NCI-H128 (cell line): ENCODE measurements at regions not wholly inside any gene's neighbourhood (a gene's known extent, or its start where the extent isn't known, plus 50 kb on each side); places are given as distances from the start of the nearest gene placed in this dataset.
"Not testable (repeated sequence)": the region's sequence is repeated elsewhere in the genome, so short reads cannot be mapped to it uniquely, and the experiment has no call there.

ENCODE experiments used
- DNase-seq: peaks from one replicate; lab custom pipeline; 2025; ENCODE audit not compliant: unreplicated experiment; lab: John Stamatoyannopoulos, UW

GRCh38 chr14:105911848-105912292 lies 385.5 kb downstream of the TMEM121 start:
- DNase-seq: not testable (repeated sequence)

DNA sequence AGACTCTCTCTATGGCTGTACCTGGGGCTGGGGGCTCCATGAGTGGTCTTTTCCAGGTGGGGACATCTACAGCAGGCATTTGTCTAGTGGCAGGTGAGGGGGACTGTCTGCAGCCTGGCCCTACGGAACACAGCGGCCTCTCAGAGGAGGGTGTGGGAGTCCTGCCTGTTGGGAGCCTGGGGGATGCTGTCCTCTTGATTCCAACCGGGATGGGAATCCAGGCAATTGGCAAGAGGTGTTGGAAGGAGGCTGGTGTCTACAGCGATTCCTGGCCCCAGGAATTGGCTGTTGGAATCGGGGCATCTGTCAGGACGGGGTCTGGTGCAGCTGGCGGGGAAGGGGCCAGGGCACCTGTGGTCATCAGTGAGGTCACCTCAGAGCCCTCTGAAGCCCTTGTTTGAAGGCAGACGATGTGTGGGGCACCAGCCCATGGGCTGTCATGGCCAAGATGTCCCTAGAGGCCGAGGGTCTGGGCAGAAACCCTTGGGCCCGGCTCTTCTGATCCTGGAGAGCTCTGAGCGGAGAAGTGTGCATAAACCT lies 386.3 kb downstream of the TMEM121 start:
- DNase-seq: no peak

- no peak for DNase-seq
Observed at GRCh38 chr14:105913221-105913620, 386.8 kb downstream of the TMEM121 start.

- no peak for DNase-seq
Observed at GRCh38 chr14:105913861-105914260, 387.5 kb downstream of the TMEM121 start.

DNA sequence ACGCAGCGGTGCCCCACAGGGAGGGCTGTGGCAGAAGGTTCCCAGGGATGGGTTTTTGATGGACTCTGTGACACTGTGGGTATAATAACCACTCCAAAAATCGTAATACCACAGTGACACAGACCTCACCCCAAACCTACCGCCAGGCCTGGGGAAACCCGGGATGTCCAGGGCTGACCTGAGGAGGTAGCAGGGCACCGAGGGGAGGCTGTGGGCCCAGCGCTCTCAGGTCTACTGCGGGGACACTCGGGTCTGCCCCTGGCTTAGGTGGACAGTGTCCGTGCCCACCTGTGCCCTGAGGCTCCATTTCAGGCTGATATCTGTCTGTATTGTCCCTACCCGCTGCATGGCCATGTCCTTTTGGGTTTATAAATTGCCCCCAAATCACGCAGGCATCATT lies 387.9 kb downstream of the TMEM121 start:
- not testable (repeated sequence) for DNase-seq

DNA sequence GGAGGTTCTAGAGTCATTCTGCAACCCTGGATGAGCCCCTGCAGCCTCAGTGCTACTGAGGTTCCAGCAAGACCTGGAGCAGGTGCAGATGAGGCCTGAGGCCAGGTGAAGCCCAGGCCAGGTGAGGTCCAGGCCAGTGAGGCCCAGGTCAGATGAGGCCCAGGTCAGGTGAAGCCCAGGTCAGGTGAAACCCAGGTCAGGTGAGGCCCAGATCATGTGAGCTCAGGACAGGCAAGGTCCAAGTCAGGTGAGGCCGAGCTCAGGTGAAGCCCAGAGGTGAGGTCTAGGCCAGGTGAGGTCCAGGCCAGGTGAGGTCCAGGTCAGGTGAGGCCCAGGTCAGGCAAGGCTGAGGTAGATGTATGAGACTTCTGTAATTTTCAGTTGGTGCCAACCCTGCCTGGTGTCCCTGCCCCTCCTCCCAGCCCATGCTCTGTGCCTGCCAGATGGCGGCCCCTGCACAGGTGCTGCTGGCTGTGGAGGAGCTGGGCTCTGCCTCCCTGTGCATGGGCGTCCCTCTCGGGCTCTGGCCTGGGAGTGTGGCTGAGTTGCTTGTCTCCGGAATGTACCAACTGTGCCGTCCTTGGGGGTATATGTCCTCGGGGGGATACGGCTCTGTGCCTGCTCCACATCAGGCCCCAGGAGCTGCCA lies 388.5 kb downstream of the TMEM121 start:
- DNase-seq: no peak

DNA sequence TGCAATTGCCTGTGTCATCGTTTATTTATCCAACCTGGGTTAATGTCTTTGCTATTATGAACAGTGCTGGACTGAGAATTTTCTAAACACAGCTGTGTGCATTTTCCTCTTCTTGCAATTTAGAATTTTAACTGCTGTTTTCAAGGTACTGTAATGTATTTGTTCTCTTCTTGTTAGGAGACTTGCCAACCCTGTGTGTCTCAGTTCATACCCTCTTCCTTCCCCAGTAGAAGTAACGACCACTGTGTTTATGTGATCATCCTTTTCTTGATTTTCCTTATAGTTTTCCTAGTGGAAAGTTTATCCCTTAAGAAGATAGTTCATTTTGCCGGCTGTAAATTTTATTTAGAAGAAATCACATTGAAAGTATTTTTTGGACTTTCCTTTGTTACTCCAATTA lies 389.2 kb downstream of the TMEM121 start:
- not testable (repeated sequence) for DNase-seq

DNA sequence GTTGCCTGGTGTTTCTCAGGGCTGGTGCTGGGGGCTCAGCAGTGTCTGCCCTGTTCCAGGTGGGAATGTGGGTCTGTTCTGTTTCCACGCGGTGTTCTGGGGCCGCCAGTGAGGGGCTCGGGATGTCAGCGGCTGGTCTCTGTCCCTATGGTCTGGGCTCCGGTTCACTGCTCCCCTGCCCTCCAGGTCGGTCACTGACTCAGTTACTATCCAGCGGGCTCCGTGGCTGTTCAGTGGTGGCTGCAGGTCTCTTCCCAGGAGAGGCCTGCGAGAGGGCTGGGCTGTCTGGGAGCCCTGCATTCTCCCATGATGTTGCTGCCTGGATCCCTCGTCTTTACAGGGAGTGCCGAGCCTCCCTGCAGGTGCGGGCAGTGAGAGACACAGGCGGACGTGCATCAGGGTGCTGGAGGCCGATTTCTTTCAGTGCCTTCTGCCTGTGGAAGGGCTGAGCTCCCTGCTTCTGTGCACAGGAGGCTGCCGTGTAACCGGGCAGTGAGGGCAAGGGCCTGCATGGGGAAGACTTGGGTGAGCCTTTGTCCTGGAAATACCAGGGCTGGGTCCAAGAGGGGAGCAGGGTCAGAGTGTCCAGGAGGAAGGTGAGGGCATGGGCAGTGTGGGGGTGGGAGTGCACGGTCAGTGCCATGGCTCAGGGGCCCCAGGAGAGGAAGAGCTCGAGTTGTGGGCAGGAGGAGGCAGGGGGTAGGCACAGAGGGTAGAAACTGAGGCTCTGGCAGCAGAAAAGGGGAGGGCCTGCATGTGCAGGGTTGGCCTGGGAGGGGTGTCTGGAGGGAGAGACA lies 391.0 kb downstream of the TMEM121 start:
- not testable (repeated sequence) for DNase-seq

- DNase-seq: no peak
Observed at GRCh38 chr14:105917933-105918436, 391.6 kb downstream of the TMEM121 start.

DNA sequence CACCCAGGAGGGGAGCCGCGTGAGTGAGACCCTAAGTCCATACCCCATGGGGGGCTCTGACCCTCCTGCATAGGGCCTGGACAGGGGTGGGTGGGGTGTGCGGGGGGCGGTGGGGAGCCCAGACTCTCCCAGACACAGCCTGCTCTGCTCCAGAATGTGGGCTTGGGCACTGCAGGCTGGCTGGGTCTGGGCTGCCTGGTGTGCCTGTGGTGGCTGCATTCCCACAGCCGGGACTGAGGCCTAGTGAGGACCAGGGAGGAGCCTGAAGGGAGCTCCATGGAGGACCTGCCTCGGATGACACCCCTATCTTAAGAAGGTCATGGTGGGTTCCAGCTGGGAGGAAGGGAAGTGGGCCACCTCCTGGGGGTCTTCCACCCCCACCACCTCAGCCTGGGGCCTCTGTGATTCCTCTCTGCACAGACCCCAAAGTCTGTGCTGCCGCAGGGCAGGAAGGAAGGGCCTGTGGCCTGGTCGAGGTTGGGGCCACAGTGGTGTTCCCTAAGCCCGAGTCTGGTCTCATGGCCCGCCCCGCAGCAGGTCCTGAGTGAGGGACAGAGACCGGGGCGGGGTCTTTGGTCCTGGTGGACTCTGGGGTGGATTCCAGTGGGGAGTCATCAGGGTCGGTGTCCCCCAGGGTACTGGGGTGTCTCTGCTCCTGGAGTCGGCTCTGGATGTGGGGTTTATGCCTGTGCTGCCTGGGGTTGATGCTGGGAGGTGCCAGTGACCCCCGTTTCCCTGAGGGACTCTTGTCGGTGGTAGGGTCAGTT lies 392.3 kb downstream of the TMEM121 start:
- no peak for DNase-seq

DNA sequence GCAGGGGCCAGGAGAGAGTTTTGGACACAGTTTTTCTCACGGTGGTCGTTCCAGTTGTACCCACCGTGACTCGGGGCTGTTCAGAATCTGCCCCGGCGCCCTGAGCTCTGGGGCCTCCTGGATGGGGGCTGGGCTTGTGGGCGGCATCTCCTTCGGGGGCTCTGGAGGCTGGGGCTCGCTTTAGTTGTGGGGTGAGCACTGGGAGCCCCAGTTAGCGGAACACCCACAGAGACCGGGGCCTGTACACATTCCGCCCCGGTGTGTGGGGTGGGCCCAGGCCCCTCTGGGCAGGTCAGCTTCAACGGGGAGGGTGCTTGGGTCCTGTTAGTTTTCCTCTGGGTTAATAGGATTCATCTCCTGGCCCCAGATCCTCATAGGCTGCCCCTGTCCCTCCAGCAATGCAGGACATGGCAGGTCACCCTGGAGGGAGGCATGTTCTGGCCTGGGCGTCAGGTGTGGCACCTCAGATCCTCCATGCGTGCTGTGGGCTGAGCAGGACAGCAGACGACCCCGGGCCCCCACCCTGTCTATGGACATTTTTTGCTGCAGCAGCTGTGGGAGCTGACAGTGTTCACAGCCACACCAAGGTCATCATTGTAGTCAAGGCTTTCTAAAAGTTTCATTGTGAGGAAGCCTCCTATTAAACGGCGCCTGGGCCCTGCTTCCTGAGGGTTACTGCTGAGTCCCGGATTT lies 393.2 kb downstream of the TMEM121 start:
- no peak for DNase-seq

GRCh38 chr14:105920151-105920700 lies 393.8 kb downstream of the TMEM121 start:
- not testable (repeated sequence) for DNase-seq

- not testable (repeated sequence) for DNase-seq
Observed at GRCh38 chr14:105920803-105921755, 394.7 kb downstream of the TMEM121 start.

DNA sequence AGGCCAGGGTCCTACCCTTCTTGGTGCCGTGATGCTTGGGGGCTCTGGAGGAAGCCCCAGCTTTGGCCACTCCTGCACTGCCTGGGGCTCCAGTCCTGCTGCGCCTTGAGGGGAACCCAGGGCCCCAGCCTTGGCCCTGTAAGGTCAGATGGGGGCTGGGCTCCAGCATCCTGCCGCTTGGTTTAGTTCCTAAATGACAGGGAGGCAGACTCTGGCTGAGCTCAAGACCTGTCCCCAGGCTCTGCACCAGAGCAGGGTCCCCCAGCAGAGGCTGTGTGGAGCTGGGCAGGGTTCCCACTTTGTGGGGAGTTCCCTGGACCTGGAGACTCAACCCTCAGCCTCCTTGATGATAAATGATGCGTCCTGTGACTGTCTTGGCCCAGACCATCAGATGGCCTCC lies 395.4 kb downstream of the TMEM121 start:
- DNase-seq: not testable (repeated sequence)

GRCh38 chr14:105923520-105924191 lies 397.3 kb downstream of the TMEM121 start:
- not testable (repeated sequence) for DNase-seq

DNA sequence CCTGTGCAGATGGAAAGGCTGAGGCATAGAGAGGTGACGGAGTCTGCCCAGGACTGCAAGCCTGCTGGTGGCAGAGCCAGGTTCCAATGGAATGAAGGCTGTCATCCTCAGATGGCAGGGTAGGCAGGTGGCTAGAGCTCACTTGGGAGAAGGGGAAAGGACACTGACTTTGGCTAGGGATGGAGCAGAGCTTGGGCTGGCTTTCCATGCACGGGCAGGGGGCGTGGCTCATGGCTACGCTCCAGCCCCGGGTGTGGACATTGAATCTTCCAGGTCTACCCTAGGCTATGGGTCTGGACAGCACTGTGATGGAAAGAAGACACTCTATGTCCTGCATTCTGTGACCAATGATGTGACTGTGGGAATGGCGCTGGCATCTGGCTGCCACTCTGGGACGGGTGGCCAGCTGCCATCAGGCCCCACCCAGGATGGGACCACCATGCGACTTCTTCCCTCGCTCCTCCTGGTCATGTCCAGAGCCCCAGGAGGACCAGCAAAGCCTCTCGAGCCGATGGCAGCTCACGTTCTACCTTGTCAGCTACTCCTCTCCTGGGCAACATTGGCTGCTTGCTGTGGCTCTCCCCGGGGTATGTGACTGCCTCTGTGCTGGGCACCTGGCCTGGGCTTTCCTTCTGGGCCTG lies 398.7 kb downstream of the TMEM121 start:
- DNase-seq: no peak

DNA sequence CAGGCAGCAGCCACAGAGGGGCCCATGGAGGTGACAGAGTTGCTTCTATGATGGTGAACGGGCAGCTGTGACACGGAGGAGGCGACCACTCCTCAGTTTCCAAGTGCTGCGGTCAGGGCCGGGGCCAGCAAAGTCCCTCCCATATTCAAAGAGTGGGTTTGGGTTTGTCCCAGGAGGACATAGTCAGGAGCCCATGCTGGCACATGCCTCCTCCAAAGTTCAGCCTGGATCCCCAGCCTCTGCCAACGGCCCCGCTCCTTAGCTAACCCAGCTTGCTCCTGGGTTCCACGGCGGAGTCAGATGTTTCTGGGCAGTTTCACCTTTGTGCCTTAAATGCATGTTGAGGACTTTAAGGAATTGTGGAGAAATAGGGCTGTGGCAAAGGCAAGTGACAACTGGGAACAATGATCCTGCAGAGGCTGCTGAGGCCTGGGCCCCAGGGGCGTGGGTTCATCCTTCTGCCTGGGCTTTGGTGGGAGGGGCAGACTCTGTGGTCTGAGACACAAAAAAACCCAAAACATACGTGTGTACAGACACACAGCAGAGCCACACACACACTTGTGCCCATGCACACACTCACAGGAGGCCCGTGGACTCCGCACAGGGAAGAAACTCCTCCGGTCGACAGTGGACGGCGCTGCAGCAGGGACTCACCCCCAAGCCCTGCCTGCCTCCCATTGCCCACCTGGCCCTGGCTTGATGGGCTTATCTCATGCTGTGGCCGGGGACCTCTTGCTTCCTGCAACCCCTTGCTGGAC lies 399.4 kb downstream of the TMEM121 start:
- no peak for DNase-seq
